DND-41 (cell line): ENCODE measurements at regions not wholly inside any gene's neighbourhood (a gene's known extent, or its start where the extent isn't known, plus 50 kb on each side); places are given as distances from the start of the nearest gene placed in this dataset.

Source experiments
- ATAC-seq: fragments of 200-7000 bp; cut with Tn5 transposase; 3 replicates; pipeline ENCODE4 v1.9.1; 2021; ENCODE audit warnings: low read depth; ENCODE audit not compliant: insufficient read depth
- DNase-seq: peaks from one replicate; pipeline ENCODE4 v3.0.0-alpha.2; 2020
- H2AFZ ChIP-seq: 2 replicates; pipeline ENCODE4 v1.6.0; 2012; ENCODE audit warnings: low read depth, low read length
- H3K27ac ChIP-seq: 2 replicates; pipeline ENCODE4 v1.5.1; 2012; ENCODE audit warnings: low read length, inconsistent platforms
- H3K27me3 ChIP-seq: fragments of 200-600 bp; sonication (generic); 2 replicates; pipeline ENCODE4 v1.6.0; 2012; ENCODE audit warnings: low read length, mild to moderate bottlenecking, inconsistent platforms; ENCODE audit not compliant: insufficient read depth, poor library complexity
- H3K36me3 ChIP-seq: 2 replicates; pipeline ENCODE4 v1.5.1; 2012; ENCODE audit warnings: low read length, inconsistent platforms; ENCODE audit not compliant: insufficient read depth
- H3K4me1 ChIP-seq: 2 replicates; pipeline ENCODE4 v1.5.1; 2012; ENCODE audit warnings: mild to moderate bottlenecking, low read length; ENCODE audit not compliant: insufficient read depth
- H3K4me2 ChIP-seq: 2 replicates; pipeline ENCODE4 v1.6.0; 2012; ENCODE audit warnings: mild to moderate bottlenecking, moderate library complexity, low read length, inconsistent platforms; ENCODE audit not compliant: insufficient read depth
- H3K4me3 ChIP-seq, 2 experiments: fragments of 200-600 bp in 1 of 2; shearing (Covaris generic) in 1 of 2; 2 replicates each; pipeline ENCODE4 v1.5.1; 2012 to 2016; ENCODE audit warnings: inconsistent platforms in 2 of 2, low read length in 2 of 2, mild to moderate bottlenecking in 2 of 2, low read depth in 1 of 2, moderate library complexity in 1 of 2
- H3K79me2 ChIP-seq: 2 replicates; pipeline ENCODE4 v1.6.0; 2012; ENCODE audit warnings: low read length, inconsistent platforms; ENCODE audit not compliant: insufficient read depth
- H3K9ac ChIP-seq: 2 replicates; pipeline ENCODE4 v1.6.0; 2012; ENCODE audit warnings: low read depth, mild to moderate bottlenecking, inconsistent platforms, low read length, moderate library complexity
- H3K9me3 ChIP-seq: 2 replicates; pipeline ENCODE4 v1.5.1; 2012; ENCODE audit warnings: low read length, moderate library complexity, mild to moderate bottlenecking, inconsistent platforms; ENCODE audit not compliant: insufficient read depth, severe bottlenecking
- H4K20me1 ChIP-seq: 2 replicates; pipeline ENCODE4 v1.6.0; 2012; ENCODE audit warnings: low read length; ENCODE audit not compliant: insufficient read depth
- CTCF ChIP-seq: IDR thresholded peaks from 2 replicates; pipeline ENCODE4 v1.5.1; 2012; ENCODE audit warnings: borderline replicate concordance, low read length, moderate library complexity, mild to moderate bottlenecking; ENCODE audit not compliant: poor library complexity, severe bottlenecking; ENCODE audit errors: extremely low read depth
- EZH2 ChIP-seq: IDR thresholded peaks from 3 replicates; pipeline ENCODE4 v1.6.1; 2012; ENCODE audit warnings: borderline replicate concordance, low read depth, mild to moderate bottlenecking, moderate library complexity, low read length, inconsistent platforms; ENCODE audit not compliant: severe bottlenecking

- Histone ChIP-seq H3K9ac (no peak overlapping the region), H3K4me2 (no peak overlapping the region), H3K4me3 (no peak overlapping the region), H2AFZ (no peak overlapping the region), H3K9me3 (no peaks in the 10 kb centered on the region), H3K27me3 (no peaks in the 10 kb centered on the region), H3K27ac (no peak overlapping the region), H4K20me1 (no peaks in the 10 kb centered on the region), H3K4me1 (no peaks in the 10 kb centered on the region), H3K36me3 (no peaks in the 10 kb centered on the region), H3K79me2 (no peaks in the 10 kb centered on the region)
- no peak for TF ChIP-seq CTCF
- no peak for TF ChIP-seq EZH2
- ATAC-seq (no peak), DNase-seq (no peak)
These were observed 83.0 kb upstream of the DAP start for GRCh38 chr5:10844016-10844415.

- no peaks in the 10 kb centered on the region for H3K79me2 ChIP-seq
- H3K4me3 ChIP-seq, result no peak overlapping the region
- ATAC-seq, result no peak
- DNase-seq, result no peak
- H3K9ac ChIP-seq, result no peak overlapping the region
- H2AFZ ChIP-seq, result no peak overlapping the region
- peaks cover 4% of the 10 kb centered on the region for H3K27me3 ChIP-seq
- no peaks in the 10 kb centered on the region for H4K20me1 ChIP-seq
- TF ChIP-seq CTCF, result no peak
- TF ChIP-seq EZH2, result no peak
- H3K9me3 ChIP-seq, result no peaks in the 10 kb centered on the region
- no peaks in the 10 kb centered on the region for H3K4me1 ChIP-seq
- no peak overlapping the region for H3K4me2 ChIP-seq
- H3K36me3 ChIP-seq, result no peaks in the 10 kb centered on the region
- no peak overlapping the region for H3K27ac ChIP-seq
These were observed 81.8 kb upstream of the DAP start for GRCh38 chr5:10842823-10843222.

GRCh38 chr5:10839916-10840599, 79.0 kb upstream of the DAP start:
- DNase-seq (no peak), ATAC-seq (no peak)
- Histone ChIP-seq H3K9ac (no peak overlapping the region), H3K36me3 (no peaks in the 10 kb centered on the region), H3K27me3 (peaks cover 4% of the 10 kb centered on the region), H3K4me3 (no peak overlapping the region), H3K9me3 (no peaks in the 10 kb centered on the region), H3K27ac (no peak overlapping the region), H3K79me2 (no peaks in the 10 kb centered on the region), H3K4me2 (no peak overlapping the region), H2AFZ (no peak overlapping the region), H3K4me1 (no peaks in the 10 kb centered on the region), H4K20me1 (no peaks in the 10 kb centered on the region)
- TF ChIP-seq EZH2 (no peak), CTCF (no peak)

- H2AFZ ChIP-seq, result no peak overlapping the region
- H3K27ac ChIP-seq, result no peak overlapping the region
- no peaks in the 10 kb centered on the region for H3K79me2 ChIP-seq
- H3K4me1 ChIP-seq, result no peaks in the 10 kb centered on the region
- no peak overlapping the region for H3K4me2 ChIP-seq
- H3K9ac ChIP-seq, result no peak overlapping the region
- no peaks in the 10 kb centered on the region for H3K9me3 ChIP-seq
- peaks cover 4% of the 10 kb centered on the region for H3K27me3 ChIP-seq
- no peaks in the 10 kb centered on the region for H4K20me1 ChIP-seq
- TF ChIP-seq EZH2 (no peak), CTCF (no peak)
- no peak for DNase-seq
- H3K4me3 ChIP-seq, result no peak overlapping the region
- H3K36me3 ChIP-seq, result no peaks in the 10 kb centered on the region
- no peak for ATAC-seq
These were observed 78.1 kb upstream of the DAP start for GRCh38 chr5:10839118-10839517.
